SK-N-SH (cell line): ENCODE measurements at regions not wholly inside any gene's neighbourhood (a gene's known extent, or its start where the extent isn't known, plus 50 kb on each side); places are given as distances from the start of the nearest gene placed in this dataset.

Experiments
- CTCF ChIA-PET: fragments of 300-600, 350-600 bp; formaldehyde crosslinking; extraction: SDS; loops from one replicate; lab custom pipeline; 2021; lab: Yijun Ruan, JAX
- POLR2A ChIA-PET: fragments of 350-600 bp; sonication (Branson Sonifier 250); formaldehyde crosslinking; extraction: SDS; loops from one replicate; lab custom pipeline; 2020; ENCODE audit warnings: antibody characterized with exemption, inconsistent platforms; lab: Yijun Ruan, JAX
- DNase-seq: peaks from one replicate; pipeline ENCODE4 v3.0.0; 2012
- H2AFZ ChIP-seq: fragments of 200-600 bp; sonication (generic); 2 replicates; pipeline ENCODE4 v1.8.1; 2016; ENCODE audit warnings: antibody characterized with exemption, mild to moderate bottlenecking, low read depth
- H3F3A ChIP-seq: fragments of 200-600 bp; sonication (generic); replicated peaks from 2 replicates; pipeline ENCODE3; 2016; ENCODE audit warnings: antibody characterized with exemption, mild to moderate bottlenecking; ENCODE audit not compliant: insufficient read depth
- H3K27ac ChIP-seq, 2 experiments: fragments of 200-500 bp in 1 of 2; fragments of 200-600 bp in 1 of 2; sonication (Bioruptor generic) in 1 of 2; sonication (generic), shearing (Covaris generic) in 1 of 2; 2 replicates each; pipeline versions ENCODE4 v1.5.1 to v1.6.1; 2014 to 2016; ENCODE audit warnings: low read depth in 2 of 2, inconsistent platforms in 1 of 2, low read length in 1 of 2, mild to moderate bottlenecking in 1 of 2, mixed read lengths in 1 of 2
- H3K27me3 ChIP-seq: fragments of 200-600 bp; sonication (generic), shearing (Covaris generic); 2 replicates; pipeline ENCODE4 v1.6.1; 2016; ENCODE audit warnings: mixed run types; ENCODE audit not compliant: insufficient read depth
- H3K36me3 ChIP-seq, 2 experiments: fragments of 200-500 bp in 1 of 2; fragments of 200-600 bp in 1 of 2; sonication (Bioruptor generic) in 1 of 2; sonication (generic) in 1 of 2; replicated peaks in 1 of 2; 2 replicates each; pipeline versions ENCODE3 to v1.5.1; 2014 to 2016; ENCODE audit warnings: low read length in 1 of 2, mild to moderate bottlenecking in 1 of 2; ENCODE audit not compliant: insufficient read depth in 2 of 2, control insufficient read depth in 1 of 2
- H3K4me1 ChIP-seq, 2 experiments: fragments of 200-500 bp in 1 of 2; fragments of 200-600 bp in 1 of 2; sonication (Bioruptor generic) in 1 of 2; sonication (generic), shearing (Covaris generic) in 1 of 2; 2 replicates each; pipeline versions ENCODE4 v1.5.1 to v1.6.1; 2014 to 2016; ENCODE audit warnings: low read depth in 1 of 2, low read length in 1 of 2, mixed run types in 1 of 2; ENCODE audit not compliant: insufficient read depth in 2 of 2, control insufficient read depth in 1 of 2
- H3K4me2 ChIP-seq: fragments of 200-600 bp; sonication (generic), shearing (Covaris generic); 2 replicates; pipeline ENCODE4 v1.6.1; 2017; ENCODE audit warnings: mixed run types
- H3K4me3 ChIP-seq, 2 experiments: fragments of 200-500 bp in 1 of 2; fragments of 200-600 bp in 1 of 2; sonication (Bioruptor generic) in 1 of 2; sonication (generic), shearing (Covaris generic) in 1 of 2; 2 replicates each; pipeline versions ENCODE4 v1.5.1 to v1.8.1; 2014 to 2016; ENCODE audit warnings: low read depth in 2 of 2, inconsistent platforms in 1 of 2, low read length in 1 of 2, mild to moderate bottlenecking in 1 of 2, mixed read lengths in 1 of 2, moderate library complexity in 1 of 2
- H3K79me2 ChIP-seq: fragments of 200-600 bp; sonication (generic); 2 replicates; pipeline ENCODE4 v1.8.1; 2017; ENCODE audit warnings: mild to moderate bottlenecking; ENCODE audit not compliant: insufficient read depth
- H3K9ac ChIP-seq: fragments of 200-600 bp; sonication (generic); 2 replicates; pipeline ENCODE4 v1.6.1; 2017; ENCODE audit warnings: mixed run types
- H3K9me2 ChIP-seq: fragments of 200-600 bp; sonication (generic); 2 replicates; pipeline ENCODE4 v1.6.1; 2017; ENCODE audit warnings: mixed run types
- H3K9me3 ChIP-seq: fragments of 200-600 bp; sonication (generic); 2 replicates; pipeline ENCODE4 v1.6.1; 2017; ENCODE audit warnings: mixed run types, mild to moderate bottlenecking, moderate library complexity
- H4K20me1 ChIP-seq: fragments of 200-600 bp; sonication (generic); 2 replicates; pipeline ENCODE4 v1.6.1; 2017; ENCODE audit warnings: mild to moderate bottlenecking, mixed run types; ENCODE audit not compliant: insufficient read depth
- CHD2 ChIP-seq: fragments of 150-350 bp; IDR thresholded peaks from 2 replicates; pipeline ENCODE4 v1.6.1; 2018; ENCODE audit warnings: low read length; ENCODE audit not compliant: partially characterized antibody
- EZH2phosphoT487 ChIP-seq: fragments of 200-600 bp; sonication (generic); IDR thresholded peaks from 2 replicates; pipeline ENCODE4 v1.6.1; 2017; ENCODE audit warnings: low read depth, mixed run types, mild to moderate bottlenecking, antibody characterized with exemption, moderate library complexity, borderline replicate concordance
- FOXM1 ChIP-seq: IDR thresholded peaks from 2 replicates; pipeline ENCODE4 v1.4.0; 2012; ENCODE audit warnings: low read depth, mild to moderate bottlenecking
- GABPA ChIP-seq: IDR thresholded peaks from 2 replicates; pipeline ENCODE4 v1.4.0; 2012; ENCODE audit warnings: low read depth, mild to moderate bottlenecking
- GATA2 ChIP-seq: sonication (generic); formaldehyde crosslinking; IDR thresholded peaks from 2 replicates; pipeline ENCODE4 v1.5.0; 2020; ENCODE audit warnings: mild to moderate bottlenecking, missing genetic modification reagents
- MEF2A ChIP-seq: IDR thresholded peaks from 2 replicates; pipeline ENCODE4 v1.4.0; 2012; ENCODE audit warnings: low read depth, borderline replicate concordance
- MXI1 ChIP-seq: IDR thresholded peaks from 2 replicates; pipeline ENCODE4 v1.6.1; 2012; ENCODE audit warnings: mild to moderate bottlenecking, low read depth, low read length, improper control_type of control experiment
- RAD21 ChIP-seq: IDR thresholded peaks from 2 replicates; pipeline ENCODE4 v1.6.1; 2012; ENCODE audit warnings: mild to moderate bottlenecking, low read length
- RCOR1 ChIP-seq: fragments of 150-350 bp; IDR thresholded peaks from 2 replicates; pipeline ENCODE4 v1.6.1; 2017; ENCODE audit warnings: antibody characterized with exemption, low read length
- RXRA ChIP-seq: IDR thresholded peaks from 2 replicates; pipeline ENCODE4 v1.4.0; 2012; ENCODE audit warnings: low read depth, mild to moderate bottlenecking, borderline replicate concordance
- TAF1 ChIP-seq: IDR thresholded peaks from 2 replicates; pipeline ENCODE4 v1.6.1; 2012; ENCODE audit warnings: low read depth, mild to moderate bottlenecking, low read length, moderate library complexity, borderline replicate concordance
- TCF12 ChIP-seq: IDR thresholded peaks from 2 replicates; pipeline ENCODE4 v1.4.0; 2012
- TEAD4 ChIP-seq: IDR thresholded peaks from 2 replicates; pipeline ENCODE4 v1.4.0; 2012; ENCODE audit warnings: mild to moderate bottlenecking, borderline replicate concordance; ENCODE audit not compliant: insufficient read depth
- YY1 ChIP-seq: IDR thresholded peaks from 2 replicates; pipeline ENCODE4 v1.4.0; 2012; ENCODE audit warnings: low read depth, mild to moderate bottlenecking
- WGBS: methylation state at CpG from one replicate; pipeline ENCODE4 v1.1.6; 2017; ENCODE audit warnings: low lambda C conversion rate; 5-methylcytosine and 5-hydroxymethylcytosine counted together
- TF ChIP-seq, protein P1 (sequence below): IDR thresholded peaks from 2 replicates; pipeline ENCODE4 v1.4.0; 2012; ENCODE audit warnings: low read depth, borderline replicate concordance
- TF ChIP-seq, protein P2 (sequence below): IDR thresholded peaks from 2 replicates; pipeline ENCODE4 v1.4.0; 2012; ENCODE audit warnings: low read depth, borderline replicate concordance
- TF ChIP-seq, protein P3 (sequence below): IDR thresholded peaks from 2 replicates; pipeline ENCODE4; 2012

- TF ChIP-seq EZH2phosphoT487 (no peak), RAD21 (no peak)
- TF ChIP-seq, all 33 proteins: peak for 0
Observed at GRCh38 chr6:33947047-33947446, 143.2 kb upstream of the MLN start (continued).

- H3K79me2 ChIP-seq, result no peaks in the 10 kb centered on the region
- H3F3A ChIP-seq, result no peaks in the 10 kb centered on the region
- no peaks in the 10 kb centered on the region for H4K20me1 ChIP-seq
- DNase-seq, result no peak
- H3K36me3 ChIP-seq, result no peaks in the 10 kb centered on the region
- H3K27me3 ChIP-seq, result peaks cover 32% of the 10 kb centered on the region; the same call in 1 of the 2 replicates
- H3K9me3 ChIP-seq, result no peaks in the 10 kb centered on the region
- no peak overlapping the region for H2AFZ ChIP-seq
- H3K4me1 ChIP-seq, result no peaks in the 10 kb centered on the region; a peak in 1 of 4 replicates
- no peaks in the 10 kb centered on the region for H3K9me2 ChIP-seq
- no peak overlapping the region for H3K27ac ChIP-seq
- H3K4me3 ChIP-seq, result no peak overlapping the region
- CTCF ChIA-PET, result no interaction called here
- H3K4me2 ChIP-seq, result no peak overlapping the region
- TF ChIP-seq, protein P1, sequence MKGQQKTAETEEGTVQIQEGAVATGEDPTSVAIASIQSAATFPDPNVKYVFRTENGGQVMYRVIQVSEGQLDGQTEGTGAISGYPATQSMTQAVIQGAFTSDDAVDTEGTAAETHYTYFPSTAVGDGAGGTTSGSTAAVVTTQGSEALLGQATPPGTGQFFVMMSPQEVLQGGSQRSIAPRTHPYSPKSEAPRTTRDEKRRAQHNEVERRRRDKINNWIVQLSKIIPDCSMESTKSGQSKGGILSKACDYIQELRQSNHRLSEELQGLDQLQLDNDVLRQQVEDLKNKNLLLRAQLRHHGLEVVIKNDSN, result no peak
- TF ChIP-seq, protein P2, sequence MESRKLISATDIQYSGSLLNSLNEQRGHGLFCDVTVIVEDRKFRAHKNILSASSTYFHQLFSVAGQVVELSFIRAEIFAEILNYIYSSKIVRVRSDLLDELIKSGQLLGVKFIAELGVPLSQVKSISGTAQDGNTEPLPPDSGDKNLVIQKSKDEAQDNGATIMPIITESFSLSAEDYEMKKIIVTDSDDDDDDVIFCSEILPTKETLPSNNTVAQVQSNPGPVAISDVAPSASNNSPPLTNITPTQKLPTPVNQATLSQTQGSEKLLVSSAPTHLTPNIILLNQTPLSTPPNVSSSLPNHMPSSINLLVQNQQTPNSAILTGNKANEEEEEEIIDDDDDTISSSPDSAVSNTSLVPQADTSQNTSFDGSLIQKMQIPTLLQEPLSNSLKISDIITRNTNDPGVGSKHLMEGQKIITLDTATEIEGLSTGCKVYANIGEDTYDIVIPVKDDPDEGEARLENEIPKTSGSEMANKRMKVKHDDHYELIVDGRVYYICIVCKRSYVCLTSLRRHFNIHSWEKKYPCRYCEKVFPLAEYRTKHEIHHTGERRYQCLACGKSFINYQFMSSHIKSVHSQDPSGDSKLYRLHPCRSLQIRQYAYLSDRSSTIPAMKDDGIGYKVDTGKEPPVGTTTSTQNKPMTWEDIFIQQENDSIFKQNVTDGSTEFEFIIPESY, result no peak
- TF ChIP-seq GABPA (no peak), MEF2A (no peak), RXRA (no peak), TEAD4 (no peak), YY1 (no peak), TCF12 (no peak), TAF1 (no peak), EZH2phosphoT487 (no peak), RCOR1 (no peak), CHD2 (no peak), MXI1 (no peak), GATA2 (no peak), FOXM1 (no peak)
- TF ChIP-seq, protein P3, sequence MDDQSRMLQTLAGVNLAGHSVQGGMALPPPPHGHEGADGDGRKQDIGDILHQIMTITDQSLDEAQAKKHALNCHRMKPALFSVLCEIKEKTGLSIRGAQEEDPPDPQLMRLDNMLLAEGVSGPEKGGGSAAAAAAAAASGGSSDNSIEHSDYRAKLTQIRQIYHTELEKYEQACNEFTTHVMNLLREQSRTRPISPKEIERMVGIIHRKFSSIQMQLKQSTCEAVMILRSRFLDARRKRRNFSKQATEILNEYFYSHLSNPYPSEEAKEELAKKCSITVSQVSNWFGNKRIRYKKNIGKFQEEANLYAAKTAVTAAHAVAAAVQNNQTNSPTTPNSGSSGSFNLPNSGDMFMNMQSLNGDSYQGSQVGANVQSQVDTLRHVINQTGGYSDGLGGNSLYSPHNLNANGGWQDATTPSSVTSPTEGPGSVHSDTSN, result no peak
- POLR2A ChIA-PET, result no interaction called here
- WGBS, result 70% methylated on average over 6 of the region's 6 CpGs
- no peak overlapping the region for H3K9ac ChIP-seq
Observed at GRCh38 chr6:33945931-33946330, 142.1 kb upstream of the MLN start.
